PC-3 (cell line): ENCODE measurements at regions not wholly inside any gene's neighbourhood (a gene's known extent, or its start where the extent isn't known, plus 50 kb on each side); places are given as distances from the start of the nearest gene placed in this dataset.
"Not testable (repeated sequence)": the region's sequence is repeated elsewhere in the genome, so short reads cannot be mapped to it uniquely, and the experiment has no call there.

Experiments
- CTCF ChIP-seq: fragments of 300-600 bp; sonication (generic); conservative IDR thresholded peaks from 2 replicates; pipeline ENCODE4 v1.5.1; 2017; ENCODE audit warnings: antibody characterized with exemption, low read depth, mild to moderate bottlenecking, low read length
- EZH2 ChIP-seq: fragments of 300-600 bp; sonication (generic); IDR thresholded peaks from one replicate; pipeline ENCODE4 v1.6.1; 2017; ENCODE audit warnings: antibody characterized with exemption, mild to moderate bottlenecking, low read length; ENCODE audit not compliant: unreplicated experiment

GRCh38 chr2:58386904-58387303 is 145.8 kb upstream of the FANCL start:
- not testable (repeated sequence) for TF ChIP-seq CTCF, EZH2
